Activated T-helper 17 cell treated with anti-CD3 and anti-CD28 coated beads, Interleukin-2, amount 50 U/mL, for 72 hours (primary cell): ENCODE measurements at regions not wholly inside any gene's neighbourhood (a gene's known extent, or its start where the extent isn't known, plus 50 kb on each side); places are given as distances from the start of the nearest gene placed in this dataset.
A peak's percentile ranks its signal among the peaks of the same experiment; 100 is the strongest.

ENCODE experiments used
- ATAC-seq: fragments of 150-1000 bp; cut with Tn5 transposase; replicated peaks from 2 replicates; pipeline ENCODE4 v1.10.0; 2021; ENCODE audit warnings: mild to moderate bottlenecking, moderate library complexity
- H3K27ac Mint-ChIP-seq: one replicate; pipeline ENCODE4 v1.8.0; 2022; ENCODE audit warnings: mixed read lengths
- H3K27me3 Mint-ChIP-seq: one replicate; pipeline ENCODE4 v1.8.0; 2022; ENCODE audit warnings: mixed read lengths
- H3K36me3 Mint-ChIP-seq: one replicate; pipeline ENCODE4 v1.8.0; 2022; ENCODE audit warnings: low read depth, mild to moderate bottlenecking, mixed read lengths
- H3K4me1 Mint-ChIP-seq: one replicate; pipeline ENCODE4 v1.8.0; 2022; ENCODE audit warnings: mixed read lengths
- H3K4me3 Mint-ChIP-seq: one replicate; pipeline ENCODE4 v1.8.0; 2022; ENCODE audit warnings: mild to moderate bottlenecking, mixed read lengths
- H3K9me3 Mint-ChIP-seq: one replicate; pipeline ENCODE4 v1.8.0; 2022; ENCODE audit warnings: mixed read lengths

GRCh38 chr20:58109126-58109880 lies 119.2 kb downstream of the ANKRD60 start:
- no peaks in the 10 kb centered on the region for H3K36me3 Mint-ChIP-seq
- peaks cover 26% of the 10 kb centered on the region for H3K27me3 Mint-ChIP-seq
- no peaks in the 10 kb centered on the region for H3K9me3 Mint-ChIP-seq
- no peak overlapping the region for H3K27ac Mint-ChIP-seq
- no peak overlapping the region for H3K4me3 Mint-ChIP-seq
- H3K4me1 Mint-ChIP-seq: no peaks in the 10 kb centered on the region
- ATAC-seq: no peak

- Mint-ChIP-seq H3K36me3 (no peaks in the 10 kb centered on the region), H3K4me1 (no peaks in the 10 kb centered on the region), H3K27me3 (peaks cover 16% of the 10 kb centered on the region), H3K27ac (no peak overlapping the region), H3K4me3 (no peak overlapping the region), H3K9me3 (no peaks in the 10 kb centered on the region)
- no peak for ATAC-seq
These were observed 120.9 kb downstream of the ANKRD60 start for GRCh38 chr20:58107533-58107932.

GRCh38 chr20:58106143-58106750 lies 122.2 kb downstream of the ANKRD60 start:
- no peaks in the 10 kb centered on the region for H3K4me1 Mint-ChIP-seq
- H3K27ac Mint-ChIP-seq: no peak overlapping the region
- no peak overlapping the region for H3K4me3 Mint-ChIP-seq
- H3K27me3 Mint-ChIP-seq: peaks cover 15% of the 10 kb centered on the region
- H3K36me3 Mint-ChIP-seq: no peaks in the 10 kb centered on the region
- H3K9me3 Mint-ChIP-seq: no peaks in the 10 kb centered on the region
- ATAC-seq: no peak

GRCh38 chr20:58103961-58104360 lies 124.5 kb downstream of the ANKRD60 start:
- Mint-ChIP-seq H3K4me3 (no peak overlapping the region), H3K9me3 (no peaks in the 10 kb centered on the region), H3K4me1 (no peaks in the 10 kb centered on the region), H3K36me3 (no peaks in the 10 kb centered on the region), H3K27ac (no peak overlapping the region), H3K27me3 (peaks cover 19% of the 10 kb centered on the region)
- no peak for ATAC-seq

DNA sequence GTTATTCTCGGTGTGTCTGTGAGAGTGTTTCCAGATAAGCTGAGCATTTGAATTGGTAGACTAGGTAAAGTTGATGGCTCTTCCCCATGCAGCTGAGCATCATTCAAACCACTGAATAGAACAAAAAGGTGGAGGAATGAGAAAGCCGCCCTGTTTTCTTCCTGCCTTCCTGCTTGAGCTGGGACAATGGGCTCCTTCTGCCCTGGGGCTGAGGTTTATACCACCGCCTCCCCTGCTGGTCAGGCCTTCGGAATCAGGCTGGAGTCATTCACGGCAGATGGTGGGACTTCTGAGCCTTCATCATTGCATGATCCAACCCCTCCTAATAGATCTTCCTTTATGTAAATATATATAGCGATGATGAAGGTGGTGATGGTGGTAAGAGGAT lies 124.9 kb downstream of the ANKRD60 start:
- Mint-ChIP-seq H3K27ac (no peak overlapping the region), H3K9me3 (no peaks in the 10 kb centered on the region), H3K36me3 (no peaks in the 10 kb centered on the region), H3K4me3 (no peak overlapping the region), H3K27me3 (peaks cover 19% of the 10 kb centered on the region), H3K4me1 (no peaks in the 10 kb centered on the region)
- ATAC-seq: no peak

GRCh38 chr20:58102744-58103516 lies 125.5 kb downstream of the ANKRD60 start:
- H3K4me3 Mint-ChIP-seq: no peak overlapping the region
- peak; percentile 90 for ATAC-seq
- H3K36me3 Mint-ChIP-seq: no peaks in the 10 kb centered on the region
- no peaks in the 10 kb centered on the region for H3K9me3 Mint-ChIP-seq
- H3K27me3 Mint-ChIP-seq: peaks cover 19% of the 10 kb centered on the region
- H3K27ac Mint-ChIP-seq: no peak overlapping the region
- H3K4me1 Mint-ChIP-seq: no peaks in the 10 kb centered on the region

DNA sequence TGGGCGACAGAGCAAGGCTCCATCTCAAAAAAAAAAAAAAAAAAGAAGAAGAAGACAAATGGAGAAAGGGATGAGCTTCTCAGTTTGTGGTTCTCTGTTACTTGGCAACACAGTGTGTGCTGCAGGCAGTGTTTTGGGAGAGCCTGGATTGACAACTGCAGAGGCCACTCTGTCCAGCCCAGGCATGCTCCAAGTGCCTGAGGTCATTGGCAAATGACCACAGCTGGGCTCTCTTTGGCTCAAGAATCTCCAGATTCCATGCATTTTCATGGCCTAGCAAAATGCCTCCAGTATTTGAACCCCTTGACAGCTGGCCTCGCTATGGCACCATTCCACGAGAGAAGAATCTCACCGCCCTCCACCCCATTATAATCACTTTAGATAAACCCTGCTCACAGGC lies 126.2 kb downstream of the ANKRD60 start:
- H3K36me3 Mint-ChIP-seq: no peaks in the 10 kb centered on the region
- no peak for ATAC-seq
- no peak overlapping the region for H3K4me3 Mint-ChIP-seq
- no peaks in the 10 kb centered on the region for H3K4me1 Mint-ChIP-seq
- H3K27me3 Mint-ChIP-seq: peaks cover 14% of the 10 kb centered on the region
- no peaks in the 10 kb centered on the region for H3K9me3 Mint-ChIP-seq
- H3K27ac Mint-ChIP-seq: no peak overlapping the region

GRCh38 chr20:58100731-58101356 lies 127.6 kb downstream of the ANKRD60 start:
- Mint-ChIP-seq H3K27me3 (peaks cover 17% of the 10 kb centered on the region), H3K27ac (no peak overlapping the region), H3K4me3 (no peak overlapping the region), H3K36me3 (no peaks in the 10 kb centered on the region), H3K9me3 (no peaks in the 10 kb centered on the region), H3K4me1 (no peaks in the 10 kb centered on the region)
- ATAC-seq: no peak

DNA sequence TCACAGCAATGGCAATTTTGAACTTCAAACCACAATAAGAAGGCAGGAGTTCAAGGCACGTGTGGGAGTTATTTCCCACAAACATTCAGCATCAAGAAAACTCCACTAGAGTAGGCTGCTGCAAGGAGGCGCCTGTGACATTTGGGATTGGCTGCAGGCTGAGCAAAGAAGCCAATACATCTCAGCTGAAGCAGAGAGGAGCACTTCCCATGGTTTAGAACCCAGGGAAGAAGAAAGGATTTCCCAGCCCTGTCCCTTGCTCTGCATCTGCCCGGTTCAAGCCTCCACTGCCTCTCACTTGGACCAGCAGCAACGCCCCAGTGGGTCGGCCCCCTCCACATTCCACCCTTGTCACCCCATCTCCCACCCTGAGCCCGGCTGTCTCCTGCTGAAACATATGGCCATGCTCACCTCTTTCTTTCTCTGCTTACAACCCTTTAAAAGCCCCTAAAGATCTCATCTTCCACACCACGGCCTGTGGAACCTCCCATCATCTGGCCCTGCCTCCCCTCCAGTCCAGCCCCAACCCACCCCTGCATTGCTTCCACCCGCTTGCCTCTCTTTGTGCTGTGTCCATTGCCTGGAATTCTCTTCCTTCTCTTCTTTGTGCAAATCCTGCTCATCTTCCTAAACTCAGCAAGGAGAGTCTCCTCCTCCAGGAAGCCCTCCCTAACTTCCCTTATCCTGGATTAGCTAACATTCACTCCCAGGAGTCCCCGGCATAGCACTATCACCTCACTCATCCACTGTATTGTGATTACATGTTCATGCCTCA lies 128.3 kb downstream of the ANKRD60 start:
- Mint-ChIP-seq H3K4me3 (no peak overlapping the region), H3K9me3 (no peaks in the 10 kb centered on the region), H3K36me3 (no peaks in the 10 kb centered on the region), H3K27me3 (peaks cover 11% of the 10 kb centered on the region), H3K4me1 (no peaks in the 10 kb centered on the region), H3K27ac (no peak overlapping the region)
- ATAC-seq: no peak

DNA sequence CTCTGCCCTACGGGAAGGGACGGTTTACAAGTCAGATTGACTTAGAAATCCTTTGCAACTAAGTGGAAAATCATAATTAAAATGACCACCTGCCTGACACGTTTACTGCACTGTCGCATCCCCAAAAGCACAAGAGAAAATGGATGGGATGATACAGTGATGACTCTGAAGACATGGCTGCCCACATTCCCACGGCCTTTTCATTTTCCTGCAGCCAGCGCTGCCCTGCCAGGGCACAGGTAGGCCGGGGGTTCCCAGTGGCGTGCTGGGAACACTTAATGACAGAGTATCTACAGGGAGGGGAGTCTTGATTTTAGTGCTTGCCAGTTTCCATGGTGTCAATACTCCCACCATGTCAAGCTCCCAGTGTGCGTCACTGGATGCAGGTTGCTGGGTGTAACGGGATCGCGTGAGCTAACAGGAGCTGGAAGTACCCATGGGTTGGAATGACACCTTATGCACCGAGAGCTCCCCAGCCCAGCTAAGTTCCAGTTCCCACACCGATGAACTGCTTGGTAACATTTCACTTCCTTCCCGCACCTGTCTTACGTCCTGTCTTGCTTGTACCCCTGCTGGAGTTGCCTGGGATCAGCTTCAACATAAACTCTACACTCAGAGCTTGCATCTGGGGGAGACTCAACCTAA lies 129.0 kb downstream of the ANKRD60 start:
- no peak for ATAC-seq
- Mint-ChIP-seq H3K27me3 (peaks cover 11% of the 10 kb centered on the region), H3K27ac (no peak overlapping the region), H3K9me3 (no peaks in the 10 kb centered on the region), H3K4me1 (no peaks in the 10 kb centered on the region), H3K4me3 (no peak overlapping the region), H3K36me3 (no peaks in the 10 kb centered on the region)

- Mint-ChIP-seq H3K27ac (no peak overlapping the region), H3K4me1 (no peaks in the 10 kb centered on the region), H3K27me3 (peaks cover 11% of the 10 kb centered on the region), H3K4me3 (no peak overlapping the region), H3K36me3 (no peaks in the 10 kb centered on the region), H3K9me3 (no peaks in the 10 kb centered on the region)
- no peak for ATAC-seq
These were observed 129.9 kb downstream of the ANKRD60 start for GRCh38 chr20:58098571-58098970.

GRCh38 chr20:58097943-58098342 lies 130.5 kb downstream of the ANKRD60 start:
- no peak for ATAC-seq
- peaks cover 11% of the 10 kb centered on the region for H3K27me3 Mint-ChIP-seq
- H3K36me3 Mint-ChIP-seq: no peaks in the 10 kb centered on the region

GRCh38 chr20:58097429-58097828 lies 131.0 kb downstream of the ANKRD60 start:
- no peak for ATAC-seq
- Mint-ChIP-seq H3K27me3 (peaks cover 14% of the 10 kb centered on the region), H3K9me3 (no peaks in the 10 kb centered on the region), H3K36me3 (no peaks in the 10 kb centered on the region), H3K27ac (no peak overlapping the region), H3K4me1 (no peaks in the 10 kb centered on the region), H3K4me3 (no peak overlapping the region)

More at GRCh38 chr20:58097943-58098342, 130.5 kb downstream of the ANKRD60 start:
- Mint-ChIP-seq H3K9me3 (no peaks in the 10 kb centered on the region), H3K4me1 (no peaks in the 10 kb centered on the region), H3K27ac (no peak overlapping the region), H3K4me3 (no peak overlapping the region)
